Lower leg skin (tissue), 3 donors: ENCODE measurements at regions not wholly inside any gene's neighbourhood (a gene's known extent, or its start where the extent isn't known, plus 50 kb on each side); places are given as distances from the start of the nearest gene placed in this dataset.

Experiments
- POLR2A ChIP-seq, 2 donors: fragments of 450-650 bp; IDR thresholded peaks; one replicate each; pipeline ENCODE4 v1.6.1; 2016 to 2017; ENCODE audit warnings: antibody characterized with exemption in 2 of 2, mild to moderate bottlenecking in 1 of 2, moderate library complexity in 1 of 2
- TF ChIP-seq, protein P1 (sequence below), 3 donors: fragments of 450-650 bp; IDR thresholded peaks; one replicate each; pipeline ENCODE4 v1.5.1; 2016; ENCODE audit warnings: antibody characterized with exemption in 3 of 3, mild to moderate bottlenecking in 3 of 3, moderate library complexity in 2 of 3

- TF ChIP-seq, protein P1, sequence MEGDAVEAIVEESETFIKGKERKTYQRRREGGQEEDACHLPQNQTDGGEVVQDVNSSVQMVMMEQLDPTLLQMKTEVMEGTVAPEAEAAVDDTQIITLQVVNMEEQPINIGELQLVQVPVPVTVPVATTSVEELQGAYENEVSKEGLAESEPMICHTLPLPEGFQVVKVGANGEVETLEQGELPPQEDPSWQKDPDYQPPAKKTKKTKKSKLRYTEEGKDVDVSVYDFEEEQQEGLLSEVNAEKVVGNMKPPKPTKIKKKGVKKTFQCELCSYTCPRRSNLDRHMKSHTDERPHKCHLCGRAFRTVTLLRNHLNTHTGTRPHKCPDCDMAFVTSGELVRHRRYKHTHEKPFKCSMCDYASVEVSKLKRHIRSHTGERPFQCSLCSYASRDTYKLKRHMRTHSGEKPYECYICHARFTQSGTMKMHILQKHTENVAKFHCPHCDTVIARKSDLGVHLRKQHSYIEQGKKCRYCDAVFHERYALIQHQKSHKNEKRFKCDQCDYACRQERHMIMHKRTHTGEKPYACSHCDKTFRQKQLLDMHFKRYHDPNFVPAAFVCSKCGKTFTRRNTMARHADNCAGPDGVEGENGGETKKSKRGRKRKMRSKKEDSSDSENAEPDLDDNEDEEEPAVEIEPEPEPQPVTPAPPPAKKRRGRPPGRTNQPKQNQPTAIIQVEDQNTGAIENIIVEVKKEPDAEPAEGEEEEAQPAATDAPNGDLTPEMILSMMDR (IDR thresholded peaks at IDR 0.05), result no peak
- TF ChIP-seq POLR2A (IDR thresholded peaks at IDR 0.05), result no peak
Measured at GRCh38 chr6:94734751-94735150, 842.6 kb upstream of the MANEA start.
